ENCODE measurements at regions not wholly inside any gene's neighbourhood (a gene's known extent, or its start where the extent isn't known, plus 50 kb on each side); places are given as distances from the start of the nearest gene placed in this dataset.

- TF ChIP-seq POLR2A (IDR thresholded peaks at IDR 0.05; ENCODE audit: low read length) (no peak), GATA1 (IDR thresholded peaks at IDR 0.05; ENCODE audit: low read depth, low read length) (no peak)
Measured at GRCh38 chr11:116172156-116172555, 600.6 kb downstream of the BUD13 start.

All from erythroblast (primary cell).